Astrocyte (in vitro differentiated cells and primary cell): ENCODE measurements at regions not wholly inside any gene's neighbourhood (a gene's known extent, or its start where the extent isn't known, plus 50 kb on each side); places are given as distances from the start of the nearest gene placed in this dataset.

Source experiments
- DNase-seq: peaks from one replicate; pipeline ENCODE4 v3.0.0-alpha.2; 2010; ENCODE audit warnings: low read depth
- FAIRE-seq: peaks from 2 replicates; lab custom pipeline; 2011; peaks lifted over from hg19 to GRCh38; lab: Jason Lieb, UNC
- H2AFZ ChIP-seq: 2 replicates; pipeline ENCODE4 v1.6.0; 2012; ENCODE audit warnings: low read depth, low read length, inconsistent platforms
- H3K27ac ChIP-seq: 2 replicates; pipeline ENCODE4 v1.5.1; 2011; ENCODE audit warnings: low read depth, low read length, inconsistent platforms
- H3K27me3 ChIP-seq: 2 replicates; pipeline ENCODE4 v1.6.0; 2011; ENCODE audit warnings: low read length, inconsistent platforms; ENCODE audit not compliant: insufficient read depth
- H3K36me3 ChIP-seq: 2 replicates; pipeline ENCODE4 v1.5.1; 2011; ENCODE audit warnings: low read length, inconsistent platforms; ENCODE audit not compliant: insufficient read depth
- H3K4me1 ChIP-seq: 2 replicates; pipeline ENCODE4 v1.5.1; 2011; ENCODE audit warnings: low read length, inconsistent platforms; ENCODE audit not compliant: insufficient read depth
- H3K4me2 ChIP-seq: 2 replicates; pipeline ENCODE4 v1.6.0; 2012; ENCODE audit warnings: low read length, inconsistent platforms
- H3K4me3 ChIP-seq: 2 replicates; pipeline ENCODE4 v1.5.1; 2011; ENCODE audit warnings: low read depth, mild to moderate bottlenecking, low read length, inconsistent platforms; ENCODE audit not compliant: insufficient read depth
- H3K79me2 ChIP-seq: 2 replicates; pipeline ENCODE4 v1.6.0; 2012; ENCODE audit warnings: mild to moderate bottlenecking, low read length, inconsistent platforms; ENCODE audit not compliant: insufficient read depth
- H3K9ac ChIP-seq: 2 replicates; pipeline ENCODE4 v1.6.0; 2012; ENCODE audit warnings: mild to moderate bottlenecking, low read length, inconsistent platforms
- H3K9me3 ChIP-seq: 2 replicates; pipeline ENCODE4 v1.5.1; 2012; ENCODE audit warnings: low read depth, mild to moderate bottlenecking, low read length, inconsistent platforms; ENCODE audit not compliant: insufficient read depth
- H4K20me1 ChIP-seq: 2 replicates; pipeline ENCODE4 v1.6.0; 2012; ENCODE audit warnings: low read length, inconsistent platforms; ENCODE audit not compliant: insufficient read depth
- H3K27ac Mint-ChIP-seq: one replicate; pipeline ENCODE4 v1.8.0; 2021; ENCODE audit warnings: mild to moderate bottlenecking, mixed read lengths; ENCODE audit not compliant: unreplicated experiment
- H3K27me3 Mint-ChIP-seq: one replicate; pipeline ENCODE4 v1.8.0; 2021; ENCODE audit warnings: low read depth, mixed read lengths; ENCODE audit not compliant: unreplicated experiment
- H3K36me3 Mint-ChIP-seq: one replicate; pipeline ENCODE4 v1.8.0; 2021; ENCODE audit warnings: low read depth, mixed read lengths; ENCODE audit not compliant: unreplicated experiment
- H3K4me1 Mint-ChIP-seq: one replicate; pipeline ENCODE4 v1.8.0; 2021; ENCODE audit warnings: low read depth, mixed read lengths; ENCODE audit not compliant: unreplicated experiment
- H3K4me3 Mint-ChIP-seq: one replicate; pipeline ENCODE4 v1.8.0; 2021; ENCODE audit warnings: mild to moderate bottlenecking, moderate library complexity, mixed read lengths; ENCODE audit not compliant: unreplicated experiment
- H3K9me3 Mint-ChIP-seq: one replicate; pipeline ENCODE4 v1.8.0; 2021; ENCODE audit warnings: mild to moderate bottlenecking, mixed read lengths; ENCODE audit not compliant: unreplicated experiment
- EZH2 ChIP-seq: IDR thresholded peaks from 2 replicates; pipeline ENCODE4 v1.6.1; 2012; ENCODE audit warnings: mild to moderate bottlenecking, low read length, inconsistent platforms; ENCODE audit not compliant: insufficient read depth
- TF ChIP-seq, protein P1 (sequence below): IDR thresholded peaks from 2 replicates; pipeline ENCODE4 v1.5.1; 2011; ENCODE audit warnings: low read depth, mild to moderate bottlenecking, inconsistent platforms, low read length, moderate library complexity; ENCODE audit not compliant: insufficient read depth

DNA sequence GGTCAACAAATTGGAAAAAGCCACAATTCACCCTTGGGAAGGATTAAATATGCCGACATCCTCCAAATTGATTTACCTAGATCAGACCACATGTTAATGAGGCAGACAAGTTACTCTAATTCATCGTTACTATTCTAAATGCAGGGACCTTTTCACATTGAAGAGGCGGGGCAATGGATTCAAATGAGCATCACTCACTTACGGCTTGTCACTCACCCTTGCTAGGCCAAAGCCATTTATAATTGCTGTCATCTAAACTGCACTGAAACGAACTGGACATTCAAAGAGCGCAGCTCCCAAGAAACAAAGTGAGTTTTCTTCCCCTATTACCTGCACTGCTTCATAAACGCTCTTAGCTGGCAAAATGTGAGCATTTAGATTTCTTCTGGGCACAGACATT, 313.9 kb downstream of the WDR72 start:
- H2AFZ ChIP-seq = no peak overlapping the region
- H3K36me3 ChIP-seq = no peaks in the 10 kb centered on the region
- H3K9ac ChIP-seq = no peak overlapping the region
- no peak overlapping the region for H3K4me2 ChIP-seq
- no peaks in the 10 kb centered on the region for H3K4me1 Mint-ChIP-seq
- H3K27ac Mint-ChIP-seq = no peak overlapping the region
- H3K4me3 ChIP-seq = no peak overlapping the region
- H3K9me3 Mint-ChIP-seq = no peaks in the 10 kb centered on the region
- H3K4me3 Mint-ChIP-seq = no peak overlapping the region
- no peak for TF ChIP-seq EZH2
- TF ChIP-seq, protein P1, sequence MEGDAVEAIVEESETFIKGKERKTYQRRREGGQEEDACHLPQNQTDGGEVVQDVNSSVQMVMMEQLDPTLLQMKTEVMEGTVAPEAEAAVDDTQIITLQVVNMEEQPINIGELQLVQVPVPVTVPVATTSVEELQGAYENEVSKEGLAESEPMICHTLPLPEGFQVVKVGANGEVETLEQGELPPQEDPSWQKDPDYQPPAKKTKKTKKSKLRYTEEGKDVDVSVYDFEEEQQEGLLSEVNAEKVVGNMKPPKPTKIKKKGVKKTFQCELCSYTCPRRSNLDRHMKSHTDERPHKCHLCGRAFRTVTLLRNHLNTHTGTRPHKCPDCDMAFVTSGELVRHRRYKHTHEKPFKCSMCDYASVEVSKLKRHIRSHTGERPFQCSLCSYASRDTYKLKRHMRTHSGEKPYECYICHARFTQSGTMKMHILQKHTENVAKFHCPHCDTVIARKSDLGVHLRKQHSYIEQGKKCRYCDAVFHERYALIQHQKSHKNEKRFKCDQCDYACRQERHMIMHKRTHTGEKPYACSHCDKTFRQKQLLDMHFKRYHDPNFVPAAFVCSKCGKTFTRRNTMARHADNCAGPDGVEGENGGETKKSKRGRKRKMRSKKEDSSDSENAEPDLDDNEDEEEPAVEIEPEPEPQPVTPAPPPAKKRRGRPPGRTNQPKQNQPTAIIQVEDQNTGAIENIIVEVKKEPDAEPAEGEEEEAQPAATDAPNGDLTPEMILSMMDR = no peak
- H3K79me2 ChIP-seq = no peaks in the 10 kb centered on the region
- no peaks in the 10 kb centered on the region for H3K9me3 ChIP-seq
- H3K27me3 ChIP-seq = no peaks in the 10 kb centered on the region
- H4K20me1 ChIP-seq = no peaks in the 10 kb centered on the region
- DNase-seq = no peak
- FAIRE-seq = no peak
- H3K36me3 Mint-ChIP-seq = no peaks in the 10 kb centered on the region
- no peaks in the 10 kb centered on the region for H3K4me1 ChIP-seq
- H3K27ac ChIP-seq = no peak overlapping the region
- peaks cover 23% of the 10 kb centered on the region for H3K27me3 Mint-ChIP-seq

DNA sequence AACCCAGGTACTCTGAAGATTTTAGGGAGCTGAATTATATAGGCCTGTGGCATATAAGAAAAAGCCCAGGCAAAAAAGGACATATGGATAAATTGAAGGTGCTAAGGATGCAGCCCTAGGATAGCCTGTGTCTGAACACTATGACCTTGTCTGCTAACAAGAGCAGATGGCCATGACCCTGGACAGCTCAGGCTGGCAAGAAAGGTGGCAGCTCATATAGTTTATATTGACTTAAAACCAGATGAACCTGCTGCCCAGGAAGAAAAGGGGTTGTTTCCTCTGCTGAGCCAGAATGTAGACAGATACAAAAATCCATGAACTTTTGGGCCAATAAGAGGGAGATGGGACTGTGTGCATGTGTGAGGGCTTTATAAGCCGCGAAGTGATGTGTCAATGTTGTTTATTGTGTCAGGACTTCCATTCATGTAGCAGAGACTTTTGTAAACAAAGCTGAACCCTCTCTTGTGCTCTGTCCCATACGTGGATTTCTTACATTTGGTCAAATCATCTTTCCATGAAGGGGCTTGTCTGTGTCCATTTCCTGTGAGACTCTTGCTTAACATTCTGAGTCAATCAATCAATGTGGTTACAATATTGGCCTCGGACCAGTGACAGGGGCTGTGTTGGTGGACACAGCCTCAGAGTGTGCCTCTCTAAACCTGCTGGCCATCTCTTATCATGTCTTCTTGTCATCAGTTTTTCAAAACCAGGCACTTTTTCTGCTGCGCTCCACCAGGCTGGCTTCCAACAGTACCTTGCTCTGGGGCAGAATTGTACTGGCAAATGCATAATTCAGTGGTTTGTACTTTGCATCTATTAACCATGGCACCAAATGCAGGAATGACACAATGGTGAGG, 321.2 kb downstream of the WDR72 start:
- Histone ChIP-seq H3K36me3 (no peaks in the 10 kb centered on the region), H3K9ac (no peak overlapping the region), H3K4me3 (no peak overlapping the region), H2AFZ (no peak overlapping the region), H3K79me2 (no peaks in the 10 kb centered on the region), H3K4me2 (no peak overlapping the region), H3K27ac (no peak overlapping the region), H3K27me3 (no peaks in the 10 kb centered on the region), H3K4me1 (no peaks in the 10 kb centered on the region), H4K20me1 (no peaks in the 10 kb centered on the region), H3K9me3 (no peaks in the 10 kb centered on the region)
- Mint-ChIP-seq H3K9me3 (no peaks in the 10 kb centered on the region), H3K4me1 (no peaks in the 10 kb centered on the region), H3K36me3 (no peaks in the 10 kb centered on the region), H3K4me3 (no peak overlapping the region), H3K27ac (no peak overlapping the region), H3K27me3 (peaks cover 7% of the 10 kb centered on the region)
- TF ChIP-seq, protein P1 = no peak
- TF ChIP-seq EZH2 = no peak
- DNase-seq (no peak), FAIRE-seq (no peak)

DNA sequence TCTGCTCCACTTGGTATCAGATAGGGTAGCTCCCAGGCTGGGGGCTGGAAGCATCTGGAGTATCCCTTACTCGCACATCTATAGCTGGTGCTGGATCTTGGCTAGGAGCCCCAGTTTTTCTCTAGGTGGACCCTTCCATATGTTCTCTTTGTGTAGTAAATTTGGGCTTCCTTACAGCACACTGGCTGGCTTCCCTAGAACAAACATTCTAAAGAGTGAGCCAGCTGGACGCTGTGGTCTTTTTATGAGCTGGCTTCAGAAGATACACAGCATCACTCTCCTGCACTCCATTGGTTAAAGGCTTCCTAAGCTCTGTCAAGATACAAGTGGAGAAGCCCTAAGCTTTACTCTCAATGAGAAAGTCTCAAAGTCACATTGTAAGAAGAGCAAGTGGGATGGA, 322.1 kb downstream of the WDR72 start:
- DNase-seq (no peak), FAIRE-seq (no peak)
- H3K9me3 Mint-ChIP-seq = no peaks in the 10 kb centered on the region
- no peak overlapping the region for H3K27ac ChIP-seq
- peaks cover 6% of the 10 kb centered on the region for H3K27me3 Mint-ChIP-seq
- H3K36me3 ChIP-seq = no peaks in the 10 kb centered on the region
- H3K79me2 ChIP-seq = no peaks in the 10 kb centered on the region
- no peaks in the 10 kb centered on the region for H3K4me1 ChIP-seq
- H3K9me3 ChIP-seq = no peaks in the 10 kb centered on the region
- H3K27me3 ChIP-seq = no peaks in the 10 kb centered on the region
- no peak overlapping the region for H2AFZ ChIP-seq
- no peaks in the 10 kb centered on the region for H3K4me1 Mint-ChIP-seq
- H3K4me3 Mint-ChIP-seq = no peak overlapping the region
- H3K27ac Mint-ChIP-seq = no peak overlapping the region
- H3K4me3 ChIP-seq = no peak overlapping the region
- no peak overlapping the region for H3K4me2 ChIP-seq
- H4K20me1 ChIP-seq = no peaks in the 10 kb centered on the region
- H3K9ac ChIP-seq = no peak overlapping the region
- TF ChIP-seq, protein P1 = no peak
- no peak for TF ChIP-seq EZH2
- H3K36me3 Mint-ChIP-seq = no peaks in the 10 kb centered on the region
